ENCODE measurements at regions not wholly inside any gene's neighbourhood (a gene's known extent, or its start where the extent isn't known, plus 50 kb on each side); places are given as distances from the start of the nearest gene placed in this dataset.

DNA sequence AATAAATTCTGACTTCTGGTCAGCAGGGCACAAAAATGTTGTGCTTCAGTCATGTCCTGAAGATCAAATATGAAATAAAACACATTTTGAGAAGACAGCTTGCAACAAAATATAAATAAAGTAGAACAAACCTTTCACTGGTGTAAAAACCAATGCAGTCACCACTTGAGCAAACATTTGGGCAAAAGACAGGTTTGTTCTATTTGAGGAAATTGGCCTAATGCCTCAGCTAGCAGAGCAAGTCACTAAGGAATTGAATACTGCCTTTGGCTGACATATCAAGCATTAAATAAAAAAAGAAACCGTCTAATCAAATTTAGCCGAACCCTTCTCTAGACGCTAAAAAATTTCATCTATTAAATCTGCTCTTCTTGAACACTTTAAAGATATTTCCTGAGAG is 475.4 kb upstream of the CNTN3 start (continued):
- TF ChIP-seq, protein P1, sequence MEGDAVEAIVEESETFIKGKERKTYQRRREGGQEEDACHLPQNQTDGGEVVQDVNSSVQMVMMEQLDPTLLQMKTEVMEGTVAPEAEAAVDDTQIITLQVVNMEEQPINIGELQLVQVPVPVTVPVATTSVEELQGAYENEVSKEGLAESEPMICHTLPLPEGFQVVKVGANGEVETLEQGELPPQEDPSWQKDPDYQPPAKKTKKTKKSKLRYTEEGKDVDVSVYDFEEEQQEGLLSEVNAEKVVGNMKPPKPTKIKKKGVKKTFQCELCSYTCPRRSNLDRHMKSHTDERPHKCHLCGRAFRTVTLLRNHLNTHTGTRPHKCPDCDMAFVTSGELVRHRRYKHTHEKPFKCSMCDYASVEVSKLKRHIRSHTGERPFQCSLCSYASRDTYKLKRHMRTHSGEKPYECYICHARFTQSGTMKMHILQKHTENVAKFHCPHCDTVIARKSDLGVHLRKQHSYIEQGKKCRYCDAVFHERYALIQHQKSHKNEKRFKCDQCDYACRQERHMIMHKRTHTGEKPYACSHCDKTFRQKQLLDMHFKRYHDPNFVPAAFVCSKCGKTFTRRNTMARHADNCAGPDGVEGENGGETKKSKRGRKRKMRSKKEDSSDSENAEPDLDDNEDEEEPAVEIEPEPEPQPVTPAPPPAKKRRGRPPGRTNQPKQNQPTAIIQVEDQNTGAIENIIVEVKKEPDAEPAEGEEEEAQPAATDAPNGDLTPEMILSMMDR (IDR thresholded peaks at IDR 0.05 in 2 of 3, conservative IDR thresholded peaks at IDR 0.05 in 1 of 3; ENCODE audit: borderline replicate concordance in 1 of 3, insufficient read depth in 1 of 3, low read depth in 2 of 3, low read length in 2 of 3), result no peak
- TF ChIP-seq CBX3 (IDR thresholded peaks at IDR 0.05; ENCODE audit: low read depth) (no peak), SP1 (IDR thresholded peaks at IDR 0.05; ENCODE audit: low read depth) (no peak), TCF7L2 (IDR thresholded peaks at IDR 0.05; ENCODE audit: borderline replicate concordance, extremely low read depth, insufficient read depth, insufficient read length) (no peak), CEBPB (IDR thresholded peaks at IDR 0.05; ENCODE audit: low read depth) (no peak), ZFX (IDR thresholded peaks at IDR 0.05) (no peak), ZNF274 (IDR thresholded peaks at IDR 0.05; ENCODE audit: low read depth, low read length) (no peak)

DNA sequence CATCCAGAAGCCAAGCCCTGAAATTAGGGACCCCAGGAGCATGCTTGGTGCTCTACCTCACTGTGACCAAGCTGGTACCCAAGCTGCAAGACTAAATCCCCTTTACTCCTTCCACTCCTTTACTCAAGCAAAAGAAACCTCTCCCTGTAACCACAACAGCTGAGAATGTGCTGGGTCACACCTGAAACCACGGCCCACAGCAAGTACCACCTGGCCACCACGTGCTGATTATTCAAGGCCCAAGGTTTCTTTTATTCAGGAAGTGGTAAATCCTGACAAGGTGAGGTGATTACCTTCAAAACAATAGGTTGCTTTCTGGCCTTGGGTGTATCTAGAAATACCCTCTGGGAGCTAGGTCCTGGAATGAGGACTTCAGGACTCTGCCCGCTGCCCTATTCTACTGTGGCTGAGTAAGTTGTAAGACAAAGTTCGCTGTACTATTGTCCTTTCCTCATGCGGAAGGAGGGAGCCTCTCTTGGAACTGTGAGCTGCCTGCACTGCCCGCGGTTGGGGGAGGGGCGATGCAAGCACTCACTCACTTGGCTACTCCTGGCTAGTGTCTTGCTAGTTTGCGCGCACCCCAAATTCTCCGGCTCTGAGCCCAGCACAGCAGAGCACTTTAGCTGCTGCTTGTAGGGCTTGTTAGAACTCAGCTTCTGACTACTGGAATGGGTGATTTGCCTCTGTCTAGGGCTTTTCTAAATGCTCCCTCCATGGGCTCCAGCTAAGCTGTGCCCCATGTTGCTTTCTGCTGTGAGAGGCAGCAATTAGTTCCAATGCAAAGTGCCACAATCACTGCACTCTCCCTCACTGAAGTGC is 487.1 kb upstream of the CNTN3 start:
- Histone ChIP-seq H3K27ac (ENCODE audit: low read depth, low read length) (no peak overlapping the region), H2AFZ (ENCODE audit: low read depth, low read length, poor library complexity, severe bottlenecking) (no peak overlapping the region), H3K4me3 (replicated peaks in 1 of 2; ENCODE audit: low read depth in 1 of 2, low read length in 2 of 2) (no peak overlapping the region), H3K27me3 (ENCODE audit: insufficient read depth, low read length) (no peaks in the 10 kb centered on the region), H3K9ac (ENCODE audit: low read length) (no peak overlapping the region), H3K4me1 (ENCODE audit: control insufficient read depth in 1 of 2, insufficient read depth in 2 of 2, low read length in 2 of 2) (no peaks in the 10 kb centered on the region), H3K79me2 (ENCODE audit: insufficient read depth, low read length) (no peaks in the 10 kb centered on the region), H3K4me2 (ENCODE audit: low read length) (no peak overlapping the region), H3K36me3 (ENCODE audit: control insufficient read depth in 1 of 2, insufficient read depth in 2 of 2, low read length in 2 of 2) (no peaks in the 10 kb centered on the region), H3K9me3 (ENCODE audit: control insufficient read depth in 1 of 2, insufficient read depth in 1 of 2, low read depth in 1 of 2, low read length in 2 of 2) (peaks cover 8 to 11% of the 10 kb centered on the region in 2 experiments; a peak in 2 of 4 replicates), H4K20me1 (ENCODE audit: insufficient read depth) (no peaks in the 10 kb centered on the region), H3K9me2 (ENCODE audit: insufficient read depth) (no peaks in the 10 kb centered on the region)
- ATAC-seq (no peak), DNase-seq (ENCODE audit: low read depth, low spot score) (no peak)
- CTCF ChIA-PET, result no interaction called here
- no TSS peak for BruUV-seq (replicated peaks)
- intact Hi-C loops (cut with micrococcal nuclease), result no loop called here
- TF ChIP-seq SP1 (IDR thresholded peaks at IDR 0.05; ENCODE audit: low read depth) (no peak), ZFX (IDR thresholded peaks at IDR 0.05) (no peak), TCF7L2 (IDR thresholded peaks at IDR 0.05; ENCODE audit: borderline replicate concordance, extremely low read depth, insufficient read depth, insufficient read length) (no peak), POLR2AphosphoS5 (IDR thresholded peaks at IDR 0.05; ENCODE audit: low read depth, low read length) (no peak), ELF1 (IDR thresholded peaks at IDR 0.05; ENCODE audit: borderline replicate concordance, low read depth) (no peak)
- TF ChIP-seq, protein P2, sequence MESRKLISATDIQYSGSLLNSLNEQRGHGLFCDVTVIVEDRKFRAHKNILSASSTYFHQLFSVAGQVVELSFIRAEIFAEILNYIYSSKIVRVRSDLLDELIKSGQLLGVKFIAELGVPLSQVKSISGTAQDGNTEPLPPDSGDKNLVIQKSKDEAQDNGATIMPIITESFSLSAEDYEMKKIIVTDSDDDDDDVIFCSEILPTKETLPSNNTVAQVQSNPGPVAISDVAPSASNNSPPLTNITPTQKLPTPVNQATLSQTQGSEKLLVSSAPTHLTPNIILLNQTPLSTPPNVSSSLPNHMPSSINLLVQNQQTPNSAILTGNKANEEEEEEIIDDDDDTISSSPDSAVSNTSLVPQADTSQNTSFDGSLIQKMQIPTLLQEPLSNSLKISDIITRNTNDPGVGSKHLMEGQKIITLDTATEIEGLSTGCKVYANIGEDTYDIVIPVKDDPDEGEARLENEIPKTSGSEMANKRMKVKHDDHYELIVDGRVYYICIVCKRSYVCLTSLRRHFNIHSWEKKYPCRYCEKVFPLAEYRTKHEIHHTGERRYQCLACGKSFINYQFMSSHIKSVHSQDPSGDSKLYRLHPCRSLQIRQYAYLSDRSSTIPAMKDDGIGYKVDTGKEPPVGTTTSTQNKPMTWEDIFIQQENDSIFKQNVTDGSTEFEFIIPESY (IDR thresholded peaks at IDR 0.05; ENCODE audit: extremely low read depth, insufficient replicate concordance, low read length), result no peak
- RAD21 ChIA-PET (ENCODE audit: low non-redundant PET in 1 of 2, low total read pairs in 2 of 2, uncharacterized antibody in 2 of 2, unreplicated experiment in 2 of 2), result no interaction called here
- POLR2A ChIA-PET, result no interaction called here

Data from HCT116 (cell line).